HepG2 (cell line): ENCODE measurements at regions not wholly inside any gene's neighbourhood (a gene's known extent, or its start where the extent isn't known, plus 50 kb on each side); places are given as distances from the start of the nearest gene placed in this dataset.
A peak's percentile ranks its signal among the peaks of the same experiment; 100 is the strongest.

Source experiments
- BORCS8-MEF2B ChIP-seq: sonication (generic); formaldehyde crosslinking; IDR thresholded peaks from 2 replicates; pipeline ENCODE4 v1.8.0; 2022; ENCODE audit warnings: mild to moderate bottlenecking, missing genetic modification reagents
- NCOA1 ChIP-seq: sonication (generic); formaldehyde crosslinking; IDR thresholded peaks from 2 replicates; pipeline ENCODE4 v1.9.0; 2021; ENCODE audit warnings: missing genetic modification reagents
- ONECUT2 ChIP-seq: sonication (generic); formaldehyde crosslinking; IDR thresholded peaks from 2 replicates; pipeline ENCODE4 v1.4.0; 2020; ENCODE audit warnings: missing genetic modification reagents
- POGZ ChIP-seq: sonication (generic); formaldehyde crosslinking; IDR thresholded peaks from 2 replicates; pipeline ENCODE4 v1.4.0; 2020; ENCODE audit warnings: mild to moderate bottlenecking, missing genetic modification reagents
- RELA ChIP-seq: sonication (generic); formaldehyde crosslinking; IDR thresholded peaks from 2 replicates; pipeline ENCODE4 v1.4.0; 2020; ENCODE audit warnings: missing genetic modification reagents
- RFXAP ChIP-seq: sonication (generic); formaldehyde crosslinking; IDR thresholded peaks from 2 replicates; pipeline ENCODE4 v1.4.0; 2020; ENCODE audit warnings: missing genetic modification reagents, borderline replicate concordance
- ZNF260 ChIP-seq: sonication (generic); formaldehyde crosslinking; IDR thresholded peaks from 2 replicates; pipeline ENCODE4 v1.4.0; 2020; ENCODE audit warnings: missing genetic modification reagents, low read depth, mild to moderate bottlenecking, borderline replicate concordance
- ZNF337 ChIP-seq: sonication (generic); formaldehyde crosslinking; IDR thresholded peaks from 2 replicates; pipeline ENCODE4 v1.5.1; 2020; ENCODE audit warnings: missing genetic modification reagents, low read depth, mild to moderate bottlenecking, borderline replicate concordance
- TF ChIP-seq, protein P1 (sequence below): sonication (generic); formaldehyde crosslinking; IDR thresholded peaks from 2 replicates; pipeline ENCODE4 v1.8.0; 2022; ENCODE audit warnings: mild to moderate bottlenecking, missing genetic modification reagents, borderline replicate concordance
- TF ChIP-seq, protein P2 (sequence below): sonication (generic); formaldehyde crosslinking; IDR thresholded peaks from 2 replicates; pipeline ENCODE4 v1.8.0; 2022; ENCODE audit warnings: missing genetic modification reagents, low read depth, mild to moderate bottlenecking, borderline replicate concordance
- TF ChIP-seq, protein P3 (sequence below): sonication (generic); formaldehyde crosslinking; IDR thresholded peaks from 2 replicates; pipeline ENCODE4 v1.4.0; 2020; ENCODE audit warnings: missing genetic modification reagents
- TF ChIP-seq, protein P4 (sequence below): sonication (generic); formaldehyde crosslinking; IDR thresholded peaks from 2 replicates; pipeline ENCODE4 v1.4.0; 2020; ENCODE audit warnings: missing genetic modification reagents, borderline replicate concordance
- TF ChIP-seq, protein P5 (sequence below): sonication (generic); formaldehyde crosslinking; IDR thresholded peaks from 2 replicates; pipeline ENCODE4 v1.8.0; 2022; ENCODE audit warnings: mild to moderate bottlenecking, missing genetic modification reagents
- TF ChIP-seq, protein P6 (sequence below): sonication (generic); formaldehyde crosslinking; IDR thresholded peaks from 2 replicates; pipeline ENCODE4 v1.5.1; 2020; ENCODE audit warnings: missing genetic modification reagents, mild to moderate bottlenecking, borderline replicate concordance
- TF ChIP-seq, protein P7 (sequence below): sonication (generic); formaldehyde crosslinking; conservative IDR thresholded peaks from 2 replicates; pipeline ENCODE4 v1.4.0; 2020; ENCODE audit warnings: missing genetic modification reagents

DNA sequence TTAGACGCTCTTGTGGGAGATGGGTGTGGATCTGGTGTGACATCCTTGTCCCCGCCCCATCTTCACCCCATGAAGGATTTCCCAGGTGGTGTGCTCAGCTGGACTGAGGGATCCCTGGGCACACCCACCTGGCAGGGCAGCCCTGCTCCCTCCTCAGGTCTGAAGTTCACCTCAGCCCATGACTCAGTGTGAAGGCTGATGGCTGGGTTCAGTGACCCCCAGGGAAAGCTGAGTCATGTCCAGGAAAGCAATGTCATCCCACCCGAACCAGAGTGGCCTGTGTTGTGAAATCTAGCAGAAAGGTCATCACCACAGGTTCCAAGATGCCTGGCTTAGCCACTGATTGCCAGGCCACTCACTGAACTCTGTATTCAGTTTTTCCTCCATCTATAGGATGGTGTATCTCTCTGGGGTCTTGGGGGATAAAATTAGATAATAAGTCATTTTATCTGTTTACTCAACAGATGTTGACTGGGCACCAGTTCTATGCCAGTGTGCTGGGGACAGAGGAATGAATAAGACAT is 97.7 kb upstream of the JUN start (continued):
- TF ChIP-seq POGZ (CRISPR knock-in tag) (peak; percentile 92), RELA (CRISPR knock-in tag) (0 out of 2 replicates have a peak, but pooled peaks have one; percentile 70), ONECUT2 (no peak), NCOA1 (CRISPR knock-in tag) (peak; percentile 66; the same call in 1 of the 2 replicates), RFXAP (CRISPR knock-in tag) (no peak; the same call in 1 of the 2 replicates), BORCS8-MEF2B (0 out of 2 replicates have a peak, but pooled peaks have one; percentile 39), ZNF337 (CRISPR knock-in tag) (no peak), ZNF260 (CRISPR knock-in tag) (no peak)
- TF ChIP-seq, protein P1, sequence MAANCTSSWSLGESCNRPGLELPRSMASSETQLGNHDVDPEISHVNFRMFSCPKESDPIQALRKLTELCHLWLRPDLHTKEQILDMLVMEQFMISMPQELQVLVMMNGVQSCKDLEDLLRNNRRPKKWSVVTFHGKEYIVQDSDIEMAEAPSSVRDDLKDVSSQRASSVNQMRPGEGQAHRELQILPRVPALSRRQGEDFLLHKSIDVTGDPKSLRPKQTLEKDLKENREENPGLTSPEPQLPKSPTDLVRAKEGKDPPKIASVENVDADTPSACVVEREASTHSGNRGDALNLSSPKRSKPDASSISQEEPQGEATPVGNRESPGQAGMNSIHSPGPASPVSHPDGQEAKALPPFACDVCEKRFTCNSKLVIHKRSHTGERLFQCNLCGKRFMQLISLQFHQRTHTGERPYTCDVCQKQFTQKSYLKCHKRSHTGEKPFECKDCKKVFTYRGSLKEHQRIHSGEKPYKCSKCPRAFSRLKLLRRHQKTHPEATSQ = peak; percentile 43; the same call in 1 of the 2 replicates
- TF ChIP-seq, protein P2, sequence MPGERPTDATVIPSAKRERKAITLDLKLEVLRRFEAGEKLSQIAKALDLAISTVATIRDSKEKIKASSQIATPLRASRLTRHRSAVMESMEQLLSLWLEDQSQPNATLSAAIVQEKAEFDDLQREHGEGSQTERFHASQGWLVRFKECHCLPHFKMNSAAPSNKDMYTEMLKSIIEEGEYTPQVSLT (CRISPR knock-in tag) = no peak
- TF ChIP-seq, protein P3, sequence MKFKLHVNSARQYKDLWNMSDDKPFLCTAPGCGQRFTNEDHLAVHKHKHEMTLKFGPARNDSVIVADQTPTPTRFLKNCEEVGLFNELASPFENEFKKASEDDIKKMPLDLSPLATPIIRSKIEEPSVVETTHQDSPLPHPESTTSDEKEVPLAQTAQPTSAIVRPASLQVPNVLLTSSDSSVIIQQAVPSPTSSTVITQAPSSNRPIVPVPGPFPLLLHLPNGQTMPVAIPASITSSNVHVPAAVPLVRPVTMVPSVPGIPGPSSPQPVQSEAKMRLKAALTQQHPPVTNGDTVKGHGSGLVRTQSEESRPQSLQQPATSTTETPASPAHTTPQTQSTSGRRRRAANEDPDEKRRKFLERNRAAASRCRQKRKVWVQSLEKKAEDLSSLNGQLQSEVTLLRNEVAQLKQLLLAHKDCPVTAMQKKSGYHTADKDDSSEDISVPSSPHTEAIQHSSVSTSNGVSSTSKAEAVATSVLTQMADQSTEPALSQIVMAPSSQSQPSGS = peak; percentile 95
- TF ChIP-seq, protein P4, sequence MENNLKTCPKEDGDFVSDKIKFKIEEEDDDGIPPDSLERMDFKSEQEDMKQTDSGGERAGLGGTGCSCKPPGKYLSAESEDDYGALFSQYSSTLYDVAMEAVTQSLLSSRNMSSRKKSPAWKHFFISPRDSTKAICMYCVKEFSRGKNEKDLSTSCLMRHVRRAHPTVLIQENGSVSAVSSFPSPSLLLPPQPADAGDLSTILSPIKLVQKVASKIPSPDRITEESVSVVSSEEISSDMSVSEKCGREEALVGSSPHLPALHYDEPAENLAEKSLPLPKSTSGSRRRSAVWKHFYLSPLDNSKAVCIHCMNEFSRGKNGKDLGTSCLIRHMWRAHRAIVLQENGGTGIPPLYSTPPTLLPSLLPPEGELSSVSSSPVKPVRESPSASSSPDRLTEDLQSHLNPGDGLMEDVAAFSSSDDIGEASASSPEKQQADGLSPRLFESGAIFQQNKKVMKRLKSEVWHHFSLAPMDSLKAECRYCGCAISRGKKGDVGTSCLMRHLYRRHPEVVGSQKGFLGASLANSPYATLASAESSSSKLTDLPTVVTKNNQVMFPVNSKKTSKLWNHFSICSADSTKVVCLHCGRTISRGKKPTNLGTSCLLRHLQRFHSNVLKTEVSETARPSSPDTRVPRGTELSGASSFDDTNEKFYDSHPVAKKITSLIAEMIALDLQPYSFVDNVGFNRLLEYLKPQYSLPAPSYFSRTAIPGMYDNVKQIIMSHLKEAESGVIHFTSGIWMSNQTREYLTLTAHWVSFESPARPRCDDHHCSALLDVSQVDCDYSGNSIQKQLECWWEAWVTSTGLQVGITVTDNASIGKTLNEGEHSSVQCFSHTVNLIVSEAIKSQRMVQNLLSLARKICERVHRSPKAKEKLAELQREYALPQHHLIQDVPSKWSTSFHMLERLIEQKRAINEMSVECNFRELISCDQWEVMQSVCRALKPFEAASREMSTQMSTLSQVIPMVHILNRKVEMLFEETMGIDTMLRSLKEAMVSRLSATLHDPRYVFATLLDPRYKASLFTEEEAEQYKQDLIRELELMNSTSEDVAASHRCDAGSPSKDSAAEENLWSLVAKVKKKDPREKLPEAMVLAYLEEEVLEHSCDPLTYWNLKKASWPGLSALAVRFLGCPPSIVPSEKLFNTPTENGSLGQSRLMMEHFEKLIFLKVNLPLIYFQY (CRISPR knock-in tag) = peak; percentile 84; the same call in 1 of the 2 replicates
- TF ChIP-seq, protein P5, sequence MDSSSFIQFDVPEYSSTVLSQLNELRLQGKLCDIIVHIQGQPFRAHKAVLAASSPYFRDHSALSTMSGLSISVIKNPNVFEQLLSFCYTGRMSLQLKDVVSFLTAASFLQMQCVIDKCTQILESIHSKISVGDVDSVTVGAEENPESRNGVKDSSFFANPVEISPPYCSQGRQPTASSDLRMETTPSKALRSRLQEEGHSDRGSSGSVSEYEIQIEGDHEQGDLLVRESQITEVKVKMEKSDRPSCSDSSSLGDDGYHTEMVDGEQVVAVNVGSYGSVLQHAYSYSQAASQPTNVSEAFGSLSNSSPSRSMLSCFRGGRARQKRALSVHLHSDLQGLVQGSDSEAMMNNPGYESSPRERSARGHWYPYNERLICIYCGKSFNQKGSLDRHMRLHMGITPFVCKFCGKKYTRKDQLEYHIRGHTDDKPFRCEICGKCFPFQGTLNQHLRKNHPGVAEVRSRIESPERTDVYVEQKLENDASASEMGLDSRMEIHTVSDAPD (CRISPR knock-in tag) = peak; percentile 98
- TF ChIP-seq, protein P6, sequence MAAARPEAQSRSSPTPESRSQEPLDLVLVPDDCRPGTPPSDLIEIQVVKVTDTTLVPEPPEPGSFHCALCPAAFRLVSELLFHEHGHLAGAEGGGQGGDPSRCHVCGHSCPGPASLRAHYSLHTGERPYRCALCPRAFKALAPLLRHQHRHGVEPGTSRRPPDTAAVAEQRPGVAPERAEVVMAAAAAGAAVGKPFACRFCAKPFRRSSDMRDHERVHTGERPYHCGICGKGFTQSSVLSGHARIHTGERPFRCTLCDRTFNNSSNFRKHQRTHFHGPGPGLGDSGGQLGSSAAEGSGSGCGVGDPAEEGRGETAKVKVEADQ (CRISPR knock-in tag) = no peak
- TF ChIP-seq, protein P7, sequence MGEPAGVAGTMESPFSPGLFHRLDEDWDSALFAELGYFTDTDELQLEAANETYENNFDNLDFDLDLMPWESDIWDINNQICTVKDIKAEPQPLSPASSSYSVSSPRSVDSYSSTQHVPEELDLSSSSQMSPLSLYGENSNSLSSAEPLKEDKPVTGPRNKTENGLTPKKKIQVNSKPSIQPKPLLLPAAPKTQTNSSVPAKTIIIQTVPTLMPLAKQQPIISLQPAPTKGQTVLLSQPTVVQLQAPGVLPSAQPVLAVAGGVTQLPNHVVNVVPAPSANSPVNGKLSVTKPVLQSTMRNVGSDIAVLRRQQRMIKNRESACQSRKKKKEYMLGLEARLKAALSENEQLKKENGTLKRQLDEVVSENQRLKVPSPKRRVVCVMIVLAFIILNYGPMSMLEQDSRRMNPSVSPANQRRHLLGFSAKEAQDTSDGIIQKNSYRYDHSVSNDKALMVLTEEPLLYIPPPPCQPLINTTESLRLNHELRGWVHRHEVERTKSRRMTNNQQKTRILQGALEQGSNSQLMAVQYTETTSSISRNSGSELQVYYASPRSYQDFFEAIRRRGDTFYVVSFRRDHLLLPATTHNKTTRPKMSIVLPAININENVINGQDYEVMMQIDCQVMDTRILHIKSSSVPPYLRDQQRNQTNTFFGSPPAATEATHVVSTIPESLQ (CRISPR knock-in tag) = no peak
